ENCODE measurements at regions not wholly inside any gene's neighbourhood (a gene's known extent, or its start where the extent isn't known, plus 50 kb on each side); places are given as distances from the start of the nearest gene placed in this dataset.

DNA sequence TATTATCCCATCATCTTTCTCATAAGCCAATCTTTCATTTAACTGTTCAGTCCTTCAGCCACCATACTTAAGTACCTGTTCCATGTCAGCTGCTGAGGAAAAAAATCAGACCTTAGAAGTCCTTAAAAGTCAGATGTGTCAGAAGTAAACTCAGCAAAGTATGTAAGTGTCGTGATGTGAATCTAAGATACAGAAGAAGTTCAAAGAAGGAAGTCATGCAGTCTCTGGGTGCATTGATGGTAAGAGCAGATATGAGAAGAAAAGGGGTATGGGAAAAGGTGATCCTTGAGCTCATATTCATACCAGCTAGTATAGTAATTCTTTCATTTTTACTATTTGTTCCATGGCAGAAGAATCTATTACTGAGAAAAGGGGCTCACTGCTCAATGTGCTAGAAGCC lies 259.4 kb upstream of the CD180 start:
- CTCF ChIA-PET, result no interaction called here
- no peaks in the 10 kb centered on the region for H3K36me3 Mint-ChIP-seq

DNA sequence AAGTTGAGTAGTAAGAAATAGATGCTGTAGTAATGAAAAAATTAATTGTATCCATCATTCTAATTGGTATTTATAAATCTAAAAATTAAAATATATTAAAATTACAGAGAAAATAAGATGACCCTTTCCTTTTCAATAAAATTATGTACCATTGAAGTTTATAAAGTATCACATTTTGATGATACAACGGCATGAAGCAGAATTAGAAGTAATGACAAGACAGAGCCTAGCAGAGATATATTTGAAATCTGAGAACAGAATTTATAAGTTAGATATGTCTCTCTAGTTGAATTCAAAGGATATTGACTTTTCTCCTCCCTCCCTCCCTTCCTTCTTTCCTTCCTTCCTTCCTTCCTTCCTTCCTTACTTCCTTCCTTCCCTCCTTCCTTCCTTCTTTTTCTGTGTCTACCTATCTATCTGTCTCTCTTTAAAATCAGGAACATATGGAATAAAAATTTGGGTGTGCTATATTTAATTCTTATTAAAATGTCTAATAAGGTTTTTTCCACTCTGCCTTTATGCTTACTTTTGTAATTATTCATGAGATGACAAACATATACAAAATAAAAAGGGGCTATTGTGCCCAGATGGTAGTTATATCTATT lies 258.5 kb upstream of the CD180 start:
- no peaks in the 10 kb centered on the region for H3K9me3 Mint-ChIP-seq
- H3K36me3 Mint-ChIP-seq, result no peaks in the 10 kb centered on the region
- no peak overlapping the region for H3K27ac Mint-ChIP-seq
- ATAC-seq, result no peak
- H3K4me1 Mint-ChIP-seq, result no peaks in the 10 kb centered on the region
- no peaks in the 10 kb centered on the region for H3K27me3 Mint-ChIP-seq (ENCODE audit: low read depth)
- no peak for DNase-seq (ENCODE audit: low spot score)
- CTCF ChIA-PET, result no interaction called here
- H3K4me3 Mint-ChIP-seq, result no peak overlapping the region
- POLR2A ChIA-PET, result no interaction called here
- TF ChIP-seq CREB1 (CRISPR knock-in tag; IDR thresholded peaks at IDR 0.05), result no peak
- TF ChIP-seq FOXP1 (CRISPR knock-in tag; IDR thresholded peaks at IDR 0.05; ENCODE audit: borderline replicate concordance), result no peak
- TF ChIP-seq, protein P1, sequence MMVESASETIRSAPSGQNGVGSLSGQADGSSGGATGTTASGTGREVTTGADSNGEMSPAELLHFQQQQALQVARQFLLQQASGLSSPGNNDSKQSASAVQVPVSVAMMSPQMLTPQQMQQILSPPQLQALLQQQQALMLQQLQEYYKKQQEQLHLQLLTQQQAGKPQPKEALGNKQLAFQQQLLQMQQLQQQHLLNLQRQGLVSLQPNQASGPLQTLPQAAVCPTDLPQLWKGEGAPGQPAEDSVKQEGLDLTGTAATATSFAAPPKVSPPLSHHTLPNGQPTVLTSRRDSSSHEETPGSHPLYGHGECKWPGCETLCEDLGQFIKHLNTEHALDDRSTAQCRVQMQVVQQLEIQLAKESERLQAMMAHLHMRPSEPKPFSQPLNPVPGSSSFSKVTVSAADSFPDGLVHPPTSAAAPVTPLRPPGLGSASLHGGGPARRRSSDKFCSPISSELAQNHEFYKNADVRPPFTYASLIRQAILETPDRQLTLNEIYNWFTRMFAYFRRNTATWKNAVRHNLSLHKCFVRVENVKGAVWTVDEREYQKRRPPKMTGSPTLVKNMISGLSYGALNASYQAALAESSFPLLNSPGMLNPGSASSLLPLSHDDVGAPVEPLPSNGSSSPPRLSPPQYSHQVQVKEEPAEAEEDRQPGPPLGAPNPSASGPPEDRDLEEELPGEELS (CRISPR knock-in tag; IDR thresholded peaks at IDR 0.05), result no peak
- TF ChIP-seq, protein P2, sequence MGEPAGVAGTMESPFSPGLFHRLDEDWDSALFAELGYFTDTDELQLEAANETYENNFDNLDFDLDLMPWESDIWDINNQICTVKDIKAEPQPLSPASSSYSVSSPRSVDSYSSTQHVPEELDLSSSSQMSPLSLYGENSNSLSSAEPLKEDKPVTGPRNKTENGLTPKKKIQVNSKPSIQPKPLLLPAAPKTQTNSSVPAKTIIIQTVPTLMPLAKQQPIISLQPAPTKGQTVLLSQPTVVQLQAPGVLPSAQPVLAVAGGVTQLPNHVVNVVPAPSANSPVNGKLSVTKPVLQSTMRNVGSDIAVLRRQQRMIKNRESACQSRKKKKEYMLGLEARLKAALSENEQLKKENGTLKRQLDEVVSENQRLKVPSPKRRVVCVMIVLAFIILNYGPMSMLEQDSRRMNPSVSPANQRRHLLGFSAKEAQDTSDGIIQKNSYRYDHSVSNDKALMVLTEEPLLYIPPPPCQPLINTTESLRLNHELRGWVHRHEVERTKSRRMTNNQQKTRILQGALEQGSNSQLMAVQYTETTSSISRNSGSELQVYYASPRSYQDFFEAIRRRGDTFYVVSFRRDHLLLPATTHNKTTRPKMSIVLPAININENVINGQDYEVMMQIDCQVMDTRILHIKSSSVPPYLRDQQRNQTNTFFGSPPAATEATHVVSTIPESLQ (CRISPR knock-in tag; IDR thresholded peaks at IDR 0.05), result no peak
- TF ChIP-seq, protein P3, sequence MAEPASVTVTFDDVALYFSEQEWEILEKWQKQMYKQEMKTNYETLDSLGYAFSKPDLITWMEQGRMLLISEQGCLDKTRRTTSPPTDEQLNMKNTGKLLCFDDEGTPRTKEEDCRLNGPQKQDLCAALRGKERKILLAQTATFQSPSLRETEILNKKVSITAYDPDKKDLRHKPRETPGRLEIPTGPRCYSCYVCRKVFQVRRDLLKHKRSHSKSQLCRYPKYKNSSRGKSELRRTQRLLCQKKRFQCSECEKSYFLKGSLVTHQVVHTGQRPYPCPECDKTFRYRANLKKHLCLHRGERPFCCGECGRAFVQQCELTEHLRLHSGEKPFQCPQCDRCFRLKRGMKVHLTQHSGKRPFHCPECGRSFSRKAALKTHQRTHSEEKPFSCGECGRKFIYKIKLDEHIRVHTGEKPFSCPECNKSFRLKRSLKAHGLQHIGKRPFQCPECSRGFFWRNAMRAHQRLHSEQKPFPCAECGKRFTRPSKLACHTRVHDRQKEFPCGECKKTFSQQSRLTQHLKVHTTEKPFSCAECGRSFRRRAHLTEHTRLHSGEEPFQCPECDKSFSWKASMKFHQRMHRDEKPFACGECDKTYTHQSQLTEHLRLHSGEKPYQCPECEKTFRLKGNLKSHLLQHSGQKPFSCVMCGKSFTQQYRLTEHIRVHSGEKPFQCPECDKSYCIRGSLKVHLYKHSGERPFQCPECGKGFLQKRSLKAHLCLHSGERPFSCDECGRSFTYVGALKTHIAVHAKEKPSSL (CRISPR knock-in tag; conservative IDR thresholded peaks at IDR 0.05), result no peak
- TF ChIP-seq, protein P4, sequence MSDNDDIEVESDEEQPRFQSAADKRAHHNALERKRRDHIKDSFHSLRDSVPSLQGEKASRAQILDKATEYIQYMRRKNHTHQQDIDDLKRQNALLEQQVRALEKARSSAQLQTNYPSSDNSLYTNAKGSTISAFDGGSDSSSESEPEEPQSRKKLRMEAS (CRISPR knock-in tag; IDR thresholded peaks at IDR 0.05), result no peak
- no peak for TF ChIP-seq TEAD4 (CRISPR knock-in tag; IDR thresholded peaks at IDR 0.05)
- TF ChIP-seq NFATC4 (CRISPR knock-in tag; IDR thresholded peaks at IDR 0.05), result no peak
- no peak for TF ChIP-seq TCF7 (CRISPR knock-in tag; IDR thresholded peaks at IDR 0.05; ENCODE audit: low read depth)
- no peak for TF ChIP-seq TP53 (CRISPR knock-in tag; IDR thresholded peaks at IDR 0.05)
- TF ChIP-seq, protein P5, sequence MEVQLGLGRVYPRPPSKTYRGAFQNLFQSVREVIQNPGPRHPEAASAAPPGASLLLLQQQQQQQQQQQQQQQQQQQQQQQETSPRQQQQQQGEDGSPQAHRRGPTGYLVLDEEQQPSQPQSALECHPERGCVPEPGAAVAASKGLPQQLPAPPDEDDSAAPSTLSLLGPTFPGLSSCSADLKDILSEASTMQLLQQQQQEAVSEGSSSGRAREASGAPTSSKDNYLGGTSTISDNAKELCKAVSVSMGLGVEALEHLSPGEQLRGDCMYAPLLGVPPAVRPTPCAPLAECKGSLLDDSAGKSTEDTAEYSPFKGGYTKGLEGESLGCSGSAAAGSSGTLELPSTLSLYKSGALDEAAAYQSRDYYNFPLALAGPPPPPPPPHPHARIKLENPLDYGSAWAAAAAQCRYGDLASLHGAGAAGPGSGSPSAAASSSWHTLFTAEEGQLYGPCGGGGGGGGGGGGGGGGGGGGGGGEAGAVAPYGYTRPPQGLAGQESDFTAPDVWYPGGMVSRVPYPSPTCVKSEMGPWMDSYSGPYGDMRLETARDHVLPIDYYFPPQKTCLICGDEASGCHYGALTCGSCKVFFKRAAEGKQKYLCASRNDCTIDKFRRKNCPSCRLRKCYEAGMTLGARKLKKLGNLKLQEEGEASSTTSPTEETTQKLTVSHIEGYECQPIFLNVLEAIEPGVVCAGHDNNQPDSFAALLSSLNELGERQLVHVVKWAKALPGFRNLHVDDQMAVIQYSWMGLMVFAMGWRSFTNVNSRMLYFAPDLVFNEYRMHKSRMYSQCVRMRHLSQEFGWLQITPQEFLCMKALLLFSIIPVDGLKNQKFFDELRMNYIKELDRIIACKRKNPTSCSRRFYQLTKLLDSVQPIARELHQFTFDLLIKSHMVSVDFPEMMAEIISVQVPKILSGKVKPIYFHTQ (CRISPR knock-in tag; IDR thresholded peaks at IDR 0.05), result no peak
- TF ChIP-seq, protein P6, sequence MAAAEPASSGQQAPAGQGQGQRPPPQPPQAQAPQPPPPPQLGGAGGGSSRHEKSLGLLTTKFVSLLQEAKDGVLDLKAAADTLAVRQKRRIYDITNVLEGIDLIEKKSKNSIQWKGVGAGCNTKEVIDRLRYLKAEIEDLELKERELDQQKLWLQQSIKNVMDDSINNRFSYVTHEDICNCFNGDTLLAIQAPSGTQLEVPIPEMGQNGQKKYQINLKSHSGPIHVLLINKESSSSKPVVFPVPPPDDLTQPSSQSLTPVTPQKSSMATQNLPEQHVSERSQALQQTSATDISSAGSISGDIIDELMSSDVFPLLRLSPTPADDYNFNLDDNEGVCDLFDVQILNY (CRISPR knock-in tag; IDR thresholded peaks at IDR 0.05), result no peak
- TF ChIP-seq, protein P7, sequence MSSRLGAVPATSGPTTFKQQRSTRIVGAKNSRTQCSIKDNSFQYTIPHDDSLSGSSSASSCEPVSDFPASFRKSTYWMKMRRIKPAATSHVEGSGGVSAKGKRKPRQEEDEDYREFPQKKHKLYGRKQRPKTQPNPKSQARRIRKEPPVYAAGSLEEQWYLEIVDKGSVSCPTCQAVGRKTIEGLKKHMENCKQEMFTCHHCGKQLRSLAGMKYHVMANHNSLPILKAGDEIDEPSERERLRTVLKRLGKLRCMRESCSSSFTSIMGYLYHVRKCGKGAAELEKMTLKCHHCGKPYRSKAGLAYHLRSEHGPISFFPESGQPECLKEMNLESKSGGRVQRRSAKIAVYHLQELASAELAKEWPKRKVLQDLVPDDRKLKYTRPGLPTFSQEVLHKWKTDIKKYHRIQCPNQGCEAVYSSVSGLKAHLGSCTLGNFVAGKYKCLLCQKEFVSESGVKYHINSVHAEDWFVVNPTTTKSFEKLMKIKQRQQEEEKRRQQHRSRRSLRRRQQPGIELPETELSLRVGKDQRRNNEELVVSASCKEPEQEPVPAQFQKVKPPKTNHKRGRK (CRISPR knock-in tag; IDR thresholded peaks at IDR 0.05; ENCODE audit: borderline replicate concordance), result no peak
- TF ChIP-seq RORB (CRISPR knock-in tag; IDR thresholded peaks at IDR 0.05), result no peak
- TF ChIP-seq FOXK1 (CRISPR knock-in tag; IDR thresholded peaks at IDR 0.05), result no peak
- TF ChIP-seq CREM (CRISPR knock-in tag; IDR thresholded peaks at IDR 0.05), result no peak

More for the DNA sequence above, 259.4 kb upstream of the CD180 start:
- H3K27ac Mint-ChIP-seq, result no peak overlapping the region
- no peaks in the 10 kb centered on the region for H3K9me3 Mint-ChIP-seq
- H3K27me3 Mint-ChIP-seq (ENCODE audit: low read depth), result no peaks in the 10 kb centered on the region
- POLR2A ChIA-PET, result no interaction called here
- no peaks in the 10 kb centered on the region for H3K4me1 Mint-ChIP-seq
- TF ChIP-seq, protein P8, sequence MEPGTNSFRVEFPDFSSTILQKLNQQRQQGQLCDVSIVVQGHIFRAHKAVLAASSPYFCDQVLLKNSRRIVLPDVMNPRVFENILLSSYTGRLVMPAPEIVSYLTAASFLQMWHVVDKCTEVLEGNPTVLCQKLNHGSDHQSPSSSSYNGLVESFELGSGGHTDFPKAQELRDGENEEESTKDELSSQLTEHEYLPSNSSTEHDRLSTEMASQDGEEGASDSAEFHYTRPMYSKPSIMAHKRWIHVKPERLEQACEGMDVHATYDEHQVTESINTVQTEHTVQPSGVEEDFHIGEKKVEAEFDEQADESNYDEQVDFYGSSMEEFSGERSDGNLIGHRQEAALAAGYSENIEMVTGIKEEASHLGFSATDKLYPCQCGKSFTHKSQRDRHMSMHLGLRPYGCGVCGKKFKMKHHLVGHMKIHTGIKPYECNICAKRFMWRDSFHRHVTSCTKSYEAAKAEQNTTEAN (CRISPR knock-in tag; IDR thresholded peaks at IDR 0.05), result no peak
- no peak for TF ChIP-seq GTF2I (CRISPR knock-in tag; conservative IDR thresholded peaks at IDR 0.05)
- no peak for TF ChIP-seq ELF4 (CRISPR knock-in tag; IDR thresholded peaks at IDR 0.05; ENCODE audit: low read depth)
- TF ChIP-seq, protein P9, sequence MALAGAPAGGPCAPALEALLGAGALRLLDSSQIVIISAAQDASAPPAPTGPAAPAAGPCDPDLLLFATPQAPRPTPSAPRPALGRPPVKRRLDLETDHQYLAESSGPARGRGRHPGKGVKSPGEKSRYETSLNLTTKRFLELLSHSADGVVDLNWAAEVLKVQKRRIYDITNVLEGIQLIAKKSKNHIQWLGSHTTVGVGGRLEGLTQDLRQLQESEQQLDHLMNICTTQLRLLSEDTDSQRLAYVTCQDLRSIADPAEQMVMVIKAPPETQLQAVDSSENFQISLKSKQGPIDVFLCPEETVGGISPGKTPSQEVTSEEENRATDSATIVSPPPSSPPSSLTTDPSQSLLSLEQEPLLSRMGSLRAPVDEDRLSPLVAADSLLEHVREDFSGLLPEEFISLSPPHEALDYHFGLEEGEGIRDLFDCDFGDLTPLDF (CRISPR knock-in tag; IDR thresholded peaks at IDR 0.05), result no peak
- no peak for TF ChIP-seq ZNF396 (CRISPR knock-in tag; IDR thresholded peaks at IDR 0.05; ENCODE audit: borderline replicate concordance)
- TF ChIP-seq PRRX2 (CRISPR knock-in tag; IDR thresholded peaks at IDR 0.05), result no peak
- no peak for TF ChIP-seq ETV6 (CRISPR knock-in tag; IDR thresholded peaks at IDR 0.05)
- no peak for TF ChIP-seq RORB (CRISPR knock-in tag; IDR thresholded peaks at IDR 0.05)
- no peak for TF ChIP-seq HMGA2 (CRISPR knock-in tag; IDR thresholded peaks at IDR 0.05)
- no peak overlapping the region for H3K4me3 Mint-ChIP-seq
- ATAC-seq (no peak), DNase-seq (ENCODE audit: low spot score) (no peak)

Measured in WTC11 (cell line).